ENCODE measurements at regions not wholly inside any gene's neighbourhood (a gene's known extent, or its start where the extent isn't known, plus 50 kb on each side); places are given as distances from the start of the nearest gene placed in this dataset.

- Histone ChIP-seq H3K79me2 (ENCODE audit: control insufficient read depth in 1 of 2, insufficient read depth in 2 of 2, low read length in 2 of 2) (no peaks in the 10 kb centered on the region), H3K27me3 (replicated peaks in 1 of 4; ENCODE audit: control insufficient read depth in 3 of 4, extremely low read depth in 1 of 4, insufficient read depth in 3 of 4, low read length in 3 of 4) (no peaks in the 10 kb centered on the region), H2BK12ac (ENCODE audit: low read depth, low read length) (no peak overlapping the region), H3K18ac (ENCODE audit: extremely low read depth, low read length) (no peak overlapping the region), H3K36me3 (ENCODE audit: control insufficient read depth in 2 of 4, insufficient read depth in 4 of 4, low read length in 3 of 4) (no peaks in the 10 kb centered on the region; a peak in 1 of 8 replicates), H3K4me2 (ENCODE audit: insufficient read depth in 1 of 2, low read depth in 2 of 2, low read length in 2 of 2) (no peak overlapping the region), H2AFZ (ENCODE audit: low read length) (no peak overlapping the region), H3K23ac (ENCODE audit: insufficient read length) (no peak overlapping the region), H2AK5ac (ENCODE audit: low read depth, low read length) (no peak overlapping the region), H3K9me3 (ENCODE audit: insufficient read depth in 2 of 2, low read depth in 1 of 2, low read length in 1 of 2) (no peaks in the 10 kb centered on the region; a peak in 1 of 4 replicates), H2BK15ac (ENCODE audit: low read length) (no peak overlapping the region), H3K56ac (replicated peaks; ENCODE audit: insufficient read length, low read depth, low read length) (no peak overlapping the region), H3K79me1 (ENCODE audit: low read depth, low read length) (no peaks in the 10 kb centered on the region), H4K20me1 (replicated peaks in 1 of 2; ENCODE audit: control insufficient read depth in 1 of 2, insufficient read depth in 2 of 2, low read length in 2 of 2) (no peaks in the 10 kb centered on the region), H3K4me3 (ENCODE audit: extremely low read depth in 1 of 4, insufficient read depth in 2 of 4, low read depth in 3 of 4, low read length in 4 of 4) (no peak overlapping the region), H3K27ac (ENCODE audit: low read depth, low read length) (no peak overlapping the region), H2BK5ac (ENCODE audit: low read depth, low read length) (no peak overlapping the region), H4K5ac (ENCODE audit: insufficient read length, low read depth, low read length) (no peak overlapping the region), H3K23me2 (ENCODE audit: low read depth, low read length) (no peaks in the 10 kb centered on the region), H2BK120ac (replicated peaks; ENCODE audit: low read depth, low read length) (no peak overlapping the region), H2BK20ac (ENCODE audit: low read length) (no peak overlapping the region), H3K9ac (replicated peaks in 1 of 4; ENCODE audit: extremely low read depth in 1 of 4, low read depth in 3 of 4, low read length in 3 of 4) (no peak overlapping the region), H3K4ac (replicated peaks; ENCODE audit: insufficient read length, low read depth, low read length) (no peak overlapping the region), H3K4me1 (replicated peaks in 1 of 4; ENCODE audit: control insufficient read depth in 3 of 4, insufficient read depth in 4 of 4, low read length in 3 of 4) (no peaks in the 10 kb centered on the region), H4K8ac (ENCODE audit: extremely low read depth, insufficient read depth, low read length) (no peak overlapping the region), H4K91ac (replicated peaks; ENCODE audit: insufficient read length, low read length) (no peak overlapping the region), H3K14ac (ENCODE audit: insufficient read length) (no peak overlapping the region)
- FAIRE-seq, result no peak
- POLR2A ChIA-PET (ENCODE audit: partially characterized antibody), result no interaction called here
- no peak for DNase-seq (ENCODE audit: low read depth in 1 of 2, low spot score in 2 of 2)
- CTCF ChIA-PET (ENCODE audit: partially characterized antibody), result interaction anchor here (1.2 to 1.4 kb wide), 7 partner anchors 9 to 307 kb away, joined by 3 to 4 read pairs (median 3); no protein-coding TSS in a partner anchor
- TF ChIP-seq TEAD4 (IDR thresholded peaks at IDR 0.05; ENCODE audit: low read depth, low read length), result no peak
- TF ChIP-seq SIN3A (conservative IDR thresholded peaks at IDR 0.05 in 1 of 2, IDR thresholded peaks at IDR 0.05 in 1 of 2; ENCODE audit: low read depth in 1 of 2, low read length in 2 of 2), result no peak
- TF ChIP-seq GABPA (IDR thresholded peaks at IDR 0.05; ENCODE audit: borderline replicate concordance, insufficient read depth, low read length), result no peak
- no peak for TF ChIP-seq KDM1A (IDR thresholded peaks at IDR 0.05; ENCODE audit: borderline replicate concordance, low read length)
- no peak for TF ChIP-seq SIRT6 (IDR thresholded peaks at IDR 0.05; ENCODE audit: low read length)
- no peak for TF ChIP-seq EZH2 (IDR thresholded peaks at IDR 0.05; ENCODE audit: low read depth, low read length, severe bottlenecking)
- TF ChIP-seq, protein P1, sequence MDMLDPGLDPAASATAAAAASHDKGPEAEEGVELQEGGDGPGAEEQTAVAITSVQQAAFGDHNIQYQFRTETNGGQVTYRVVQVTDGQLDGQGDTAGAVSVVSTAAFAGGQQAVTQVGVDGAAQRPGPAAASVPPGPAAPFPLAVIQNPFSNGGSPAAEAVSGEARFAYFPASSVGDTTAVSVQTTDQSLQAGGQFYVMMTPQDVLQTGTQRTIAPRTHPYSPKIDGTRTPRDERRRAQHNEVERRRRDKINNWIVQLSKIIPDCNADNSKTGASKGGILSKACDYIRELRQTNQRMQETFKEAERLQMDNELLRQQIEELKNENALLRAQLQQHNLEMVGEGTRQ (IDR thresholded peaks at IDR 0.05; ENCODE audit: low read length), result no peak
- no peak for TF ChIP-seq HDAC2 (IDR thresholded peaks at IDR 0.05; ENCODE audit: borderline replicate concordance in 1 of 2, low read depth in 2 of 2, low read length in 2 of 2)
- no peak for TF ChIP-seq BCL11A (IDR thresholded peaks at IDR 0.05; ENCODE audit: low read depth in 2 of 2, low read length in 2 of 2)
These were observed 57.0 kb downstream of the MSTN start for GRCh38 chr2:190005513-190005912.
